PC-9 (cell line): ENCODE measurements at regions not wholly inside any gene's neighbourhood (a gene's known extent, or its start where the extent isn't known, plus 50 kb on each side); places are given as distances from the start of the nearest gene placed in this dataset.

Source experiments
- CTCF ChIP-seq: fragments of 200-600 bp; sonication (generic); conservative IDR thresholded peaks from 2 replicates; pipeline ENCODE4 v1.6.1; 2017; ENCODE audit warnings: mixed run types, antibody characterized with exemption, mild to moderate bottlenecking, moderate library complexity
- EZH2 ChIP-seq: fragments of 200-600 bp; sonication (generic); IDR thresholded peaks from 2 replicates; pipeline ENCODE4 v1.8.0; 2017; ENCODE audit warnings: antibody characterized with exemption, low read depth

- TF ChIP-seq CTCF (no peak), EZH2 (no peak)
Measured at GRCh38 chr7:46912692-46913091, 669.2 kb downstream of the TNS3 start.
